ENCODE measurements at regions not wholly inside any gene's neighbourhood (a gene's known extent, or its start where the extent isn't known, plus 50 kb on each side); places are given as distances from the start of the nearest gene placed in this dataset.

DNA sequence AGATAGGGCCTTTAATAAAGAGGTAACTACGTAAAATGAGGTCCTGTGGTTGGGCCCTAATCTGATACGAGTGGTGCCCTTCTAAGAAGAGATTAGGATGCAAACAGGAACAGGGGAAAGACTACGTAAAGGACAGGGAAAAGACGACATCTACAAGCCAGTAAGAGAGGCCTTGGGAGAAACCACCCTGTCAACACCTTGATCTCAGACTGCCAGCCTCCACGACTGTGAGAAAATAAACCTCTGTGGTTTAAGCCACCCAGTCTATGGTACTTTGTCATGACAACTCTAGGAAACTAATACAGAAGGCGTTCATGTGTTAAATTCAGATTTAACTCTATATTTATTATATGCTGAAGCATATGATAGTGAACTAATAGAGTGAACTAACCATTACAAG is 566.3 kb downstream of the UQCRFS1 start:
- intact Hi-C loops (cut with DNase I), result no loop called here
- H3K9me3 ChIP-seq, result no peaks in the 10 kb centered on the region
- H3K4me1 ChIP-seq, result no peaks in the 10 kb centered on the region
- H3K36me3 ChIP-seq, result no peaks in the 10 kb centered on the region
- no peaks in the 10 kb centered on the region for H3K27me3 ChIP-seq
- no peak overlapping the region for H3K4me3 ChIP-seq
- DNase-seq (ENCODE audit: extremely low spot score in 2 of 2), result no peak
- TF ChIP-seq POLR2A (IDR thresholded peaks at IDR 0.05), result no peak
- TF ChIP-seq, protein P1, sequence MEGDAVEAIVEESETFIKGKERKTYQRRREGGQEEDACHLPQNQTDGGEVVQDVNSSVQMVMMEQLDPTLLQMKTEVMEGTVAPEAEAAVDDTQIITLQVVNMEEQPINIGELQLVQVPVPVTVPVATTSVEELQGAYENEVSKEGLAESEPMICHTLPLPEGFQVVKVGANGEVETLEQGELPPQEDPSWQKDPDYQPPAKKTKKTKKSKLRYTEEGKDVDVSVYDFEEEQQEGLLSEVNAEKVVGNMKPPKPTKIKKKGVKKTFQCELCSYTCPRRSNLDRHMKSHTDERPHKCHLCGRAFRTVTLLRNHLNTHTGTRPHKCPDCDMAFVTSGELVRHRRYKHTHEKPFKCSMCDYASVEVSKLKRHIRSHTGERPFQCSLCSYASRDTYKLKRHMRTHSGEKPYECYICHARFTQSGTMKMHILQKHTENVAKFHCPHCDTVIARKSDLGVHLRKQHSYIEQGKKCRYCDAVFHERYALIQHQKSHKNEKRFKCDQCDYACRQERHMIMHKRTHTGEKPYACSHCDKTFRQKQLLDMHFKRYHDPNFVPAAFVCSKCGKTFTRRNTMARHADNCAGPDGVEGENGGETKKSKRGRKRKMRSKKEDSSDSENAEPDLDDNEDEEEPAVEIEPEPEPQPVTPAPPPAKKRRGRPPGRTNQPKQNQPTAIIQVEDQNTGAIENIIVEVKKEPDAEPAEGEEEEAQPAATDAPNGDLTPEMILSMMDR (IDR thresholded peaks at IDR 0.05), result no peak
- TF ChIP-seq POLR2AphosphoS5 (IDR thresholded peaks at IDR 0.05; ENCODE audit: insufficient read depth in 1 of 2, low read depth in 1 of 2), result no peak
- no peak overlapping the region for H3K27ac ChIP-seq

DNA sequence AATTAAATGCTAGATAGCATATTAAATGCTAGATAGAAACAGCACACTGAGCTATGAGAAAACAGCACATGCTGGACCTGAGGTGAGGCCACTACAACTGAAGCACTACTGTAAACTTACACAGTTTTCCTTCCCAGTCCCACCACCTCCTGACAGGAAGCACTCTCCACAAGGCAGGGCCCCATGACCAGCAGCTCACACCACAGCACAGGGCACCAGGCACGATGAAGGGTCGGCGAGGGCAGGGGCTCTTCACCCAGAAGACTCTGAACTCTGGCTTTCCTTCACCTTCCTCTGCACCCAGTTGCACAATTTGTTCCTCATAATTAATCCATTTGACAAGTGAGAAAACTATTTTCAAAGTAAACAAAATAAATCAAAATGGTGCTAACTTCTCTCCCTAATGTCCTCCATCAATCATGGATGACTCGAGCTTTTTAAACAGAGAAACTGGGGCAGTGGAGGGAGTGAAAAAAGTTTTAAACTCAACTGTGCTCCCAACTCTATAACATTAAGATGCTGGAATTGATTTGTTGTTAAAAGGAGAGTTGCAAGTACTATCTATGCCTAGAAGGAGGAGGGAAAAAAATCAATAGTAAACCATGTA is 568.7 kb downstream of the UQCRFS1 start:
- intact Hi-C loops (cut with DNase I), result no loop called here
- H3K4me3 ChIP-seq, result no peak overlapping the region
- TF ChIP-seq, protein P1 (IDR thresholded peaks at IDR 0.05), result no peak
- TF ChIP-seq POLR2A (IDR thresholded peaks at IDR 0.05) (no peak), POLR2AphosphoS5 (IDR thresholded peaks at IDR 0.05; ENCODE audit: insufficient read depth in 1 of 2, low read depth in 1 of 2) (no peak)
- no peaks in the 10 kb centered on the region for H3K4me1 ChIP-seq
- no peak overlapping the region for H3K27ac ChIP-seq
- H3K9me3 ChIP-seq, result no peaks in the 10 kb centered on the region
- H3K27me3 ChIP-seq, result no peaks in the 10 kb centered on the region
- no peak for DNase-seq (ENCODE audit: extremely low spot score in 2 of 2)
- H3K36me3 ChIP-seq, result no peaks in the 10 kb centered on the region

DNA sequence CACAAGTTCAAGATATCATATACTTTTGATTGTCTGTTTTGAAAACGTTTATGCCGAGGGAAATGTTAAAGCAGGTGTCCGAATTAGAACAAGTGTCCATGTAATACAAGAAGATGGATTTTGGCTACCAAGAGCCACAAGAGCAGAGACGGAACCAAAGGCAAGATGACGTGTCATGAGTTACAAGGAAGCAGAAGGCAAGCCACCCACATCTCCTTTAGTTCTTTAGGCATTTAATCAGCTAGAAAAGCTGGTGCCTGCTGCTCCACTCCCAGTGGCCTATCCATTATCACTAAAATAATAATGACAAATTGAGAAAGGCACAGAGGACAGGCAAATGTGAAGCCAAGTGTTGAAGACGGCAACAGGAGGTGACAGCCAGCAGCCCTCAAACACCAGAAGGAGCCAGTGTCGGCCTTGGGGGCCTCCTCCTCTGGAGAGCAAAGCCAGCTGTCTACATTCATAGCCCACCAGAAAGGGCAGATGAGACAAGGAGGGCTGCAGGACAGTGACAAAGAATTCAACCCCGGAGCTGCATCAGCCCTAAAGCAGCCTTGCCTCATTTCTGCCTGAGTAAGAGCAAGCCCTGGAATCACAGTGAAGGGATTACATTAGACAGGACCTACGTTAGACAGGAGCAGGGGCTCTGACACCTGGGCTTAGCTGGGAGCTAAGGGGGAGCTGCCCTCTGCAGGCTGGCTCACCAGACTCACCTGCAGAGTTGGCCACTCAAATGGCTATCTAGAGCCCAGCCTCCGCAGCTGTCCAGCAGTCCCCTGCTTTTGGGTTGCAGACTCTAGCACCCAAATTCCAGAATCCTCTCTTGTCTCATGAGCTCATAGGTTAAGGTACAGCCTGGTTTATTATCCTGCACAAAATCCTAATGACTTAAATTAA is 569.9 kb downstream of the UQCRFS1 start:
- DNase-seq (ENCODE audit: extremely low spot score in 2 of 2), result no peak
- Histone ChIP-seq H3K27me3 (no peaks in the 10 kb centered on the region), H3K9me3 (no peaks in the 10 kb centered on the region), H3K36me3 (no peaks in the 10 kb centered on the region), H3K4me3 (no peak overlapping the region), H3K4me1 (no peaks in the 10 kb centered on the region), H3K27ac (no peak overlapping the region)
- TF ChIP-seq POLR2AphosphoS5 (IDR thresholded peaks at IDR 0.05; ENCODE audit: insufficient read depth in 1 of 2, low read depth in 1 of 2) (no peak), POLR2A (IDR thresholded peaks at IDR 0.05) (no peak)
- TF ChIP-seq, protein P1 (IDR thresholded peaks at IDR 0.05), result no peak
- intact Hi-C loops (cut with DNase I), result no loop called here

DNA sequence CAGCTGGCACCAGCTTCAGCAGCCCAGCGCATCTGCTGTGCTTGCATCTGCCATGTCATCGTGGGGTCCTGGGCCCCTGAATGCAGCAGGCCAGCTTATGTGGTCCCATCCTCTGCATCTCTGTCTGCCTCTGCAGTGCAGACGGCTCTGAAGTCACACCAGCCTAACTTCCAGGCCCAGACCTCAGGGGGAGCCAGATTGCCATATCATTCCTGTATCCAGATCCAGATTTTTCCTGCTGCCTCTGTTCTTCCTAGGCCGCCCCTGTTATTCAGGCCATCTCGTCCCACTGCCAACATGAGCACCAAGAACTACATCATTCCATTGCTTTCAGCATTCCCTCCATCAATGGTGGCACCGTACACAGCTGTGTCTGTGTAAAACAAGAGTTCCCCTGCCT is 571.6 kb downstream of the UQCRFS1 start:
- intact Hi-C loops (cut with DNase I), result no loop called here
- H3K27ac ChIP-seq, result no peak overlapping the region
- H3K4me1 ChIP-seq, result no peaks in the 10 kb centered on the region
- H3K27me3 ChIP-seq, result no peaks in the 10 kb centered on the region
- H3K36me3 ChIP-seq, result no peaks in the 10 kb centered on the region
- TF ChIP-seq, protein P1 (IDR thresholded peaks at IDR 0.05), result no peak
- TF ChIP-seq POLR2A (IDR thresholded peaks at IDR 0.05) (no peak), POLR2AphosphoS5 (IDR thresholded peaks at IDR 0.05; ENCODE audit: insufficient read depth in 1 of 2, low read depth in 1 of 2) (no peak)
- no peaks in the 10 kb centered on the region for H3K9me3 ChIP-seq
- no peak for DNase-seq (ENCODE audit: extremely low spot score in 2 of 2)
- no peak overlapping the region for H3K4me3 ChIP-seq

DNA sequence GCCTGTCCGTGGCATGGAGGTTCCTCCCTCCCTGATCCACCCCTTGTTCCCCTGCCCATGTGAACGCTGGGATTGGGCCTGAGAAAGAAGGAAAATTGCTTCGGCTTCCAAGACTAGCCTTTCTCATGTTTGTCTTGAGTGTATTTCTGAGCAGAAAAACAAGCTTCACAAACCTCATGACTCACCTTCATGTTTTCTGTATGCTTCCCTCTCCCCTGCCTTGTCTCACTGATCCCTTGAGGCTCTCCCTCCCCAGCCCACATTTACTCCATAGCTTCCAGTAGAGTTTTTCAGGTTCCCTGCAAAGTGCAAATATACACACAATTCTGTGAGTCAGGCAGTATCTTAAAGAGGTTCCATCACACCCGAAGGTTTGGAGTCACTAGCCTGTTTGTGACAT is 572.4 kb downstream of the UQCRFS1 start:
- H3K27me3 ChIP-seq, result no peaks in the 10 kb centered on the region
- DNase-seq (ENCODE audit: extremely low spot score in 2 of 2), result no peak
- no peak overlapping the region for H3K4me3 ChIP-seq
- no peaks in the 10 kb centered on the region for H3K9me3 ChIP-seq
- no peaks in the 10 kb centered on the region for H3K4me1 ChIP-seq
- H3K27ac ChIP-seq, result no peak overlapping the region
- TF ChIP-seq POLR2A (IDR thresholded peaks at IDR 0.05) (no peak), POLR2AphosphoS5 (IDR thresholded peaks at IDR 0.05; ENCODE audit: insufficient read depth in 1 of 2, low read depth in 1 of 2) (no peak)
- TF ChIP-seq, protein P1 (IDR thresholded peaks at IDR 0.05), result no peak
- intact Hi-C loops (cut with DNase I), result no loop called here
- H3K36me3 ChIP-seq, result no peaks in the 10 kb centered on the region

Measured in vagina (tissue), 2 donors.